ENCODE measurements at regions not wholly inside any gene's neighbourhood (a gene's known extent, or its start where the extent isn't known, plus 50 kb on each side); places are given as distances from the start of the nearest gene placed in this dataset.
"Not testable (repeated sequence)": the region's sequence is repeated elsewhere in the genome, so short reads cannot be mapped to it uniquely, and the experiment has no call there.

DNA sequence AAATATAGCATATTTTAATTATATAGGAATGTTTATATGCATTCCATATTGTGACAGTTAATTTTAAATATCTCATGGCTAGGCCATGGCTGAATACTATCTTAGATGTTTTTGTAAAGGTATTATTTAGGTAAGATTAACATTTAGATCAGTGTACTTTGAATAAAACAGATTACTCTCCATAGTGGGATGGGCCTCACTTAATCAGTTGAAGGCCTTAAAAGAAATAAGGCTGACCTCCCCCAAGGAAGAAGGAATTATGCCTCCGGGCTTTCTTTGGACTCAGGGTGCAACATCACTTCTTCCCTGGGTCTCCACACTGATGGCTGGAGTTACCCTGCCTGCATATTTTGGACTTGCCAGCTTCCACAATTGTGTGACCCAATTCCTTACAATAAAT, 113.4 kb downstream of the SEPTIN7 start:
- H2BK5ac ChIP-seq (ENCODE audit: low read depth, low read length, poor library complexity, severe bottlenecking); H2BK120ac ChIP-seq (ENCODE audit: low read depth, low read length); H3K4ac ChIP-seq (ENCODE audit: low read depth, low read length); H3K27ac ChIP-seq (ENCODE audit: insufficient read depth, low read length); H2AK5ac ChIP-seq (ENCODE audit: low read depth, low read length); H3K4me1 ChIP-seq (ENCODE audit: control insufficient read depth, insufficient read depth, low read length); H3K14ac ChIP-seq (replicated peaks; ENCODE audit: low read depth, low read length); H3K18ac ChIP-seq (ENCODE audit: low read depth, low read length); intact Hi-C loops (cut with micrococcal nuclease); H3K36me3 ChIP-seq (ENCODE audit: control insufficient read depth, insufficient read depth, low read length); H3K4me2 ChIP-seq (ENCODE audit: low read depth, low read length); H3K9ac ChIP-seq (ENCODE audit: low read depth, low read length); H4K20me1 ChIP-seq (ENCODE audit: insufficient read depth, low read length); H3K4me3 ChIP-seq (ENCODE audit: insufficient read depth, low read depth, low read length); dilution Hi-C loops (cut with HindIII; ENCODE audit: low sequenced_read_pairs, unreplicated experiment); H3K79me1 ChIP-seq (ENCODE audit: low read depth in 1 of 2, low read length in 2 of 2); DNase-seq; H4K91ac ChIP-seq (ENCODE audit: insufficient read depth, low read depth, low read length); H3K27me3 ChIP-seq (ENCODE audit: control insufficient read depth, insufficient read depth, low read length); H3K9me1 ChIP-seq (ENCODE audit: insufficient read depth, low read length); H2AFZ ChIP-seq (replicated peaks; ENCODE audit: low read length, poor library complexity); H2BK15ac ChIP-seq (ENCODE audit: low read depth, low read length); H2BK20ac ChIP-seq (ENCODE audit: low read depth, low read length); H3K9me3 ChIP-seq (ENCODE audit: control insufficient read depth, insufficient read depth, low read length); CTCF ChIA-PET; H4K5ac ChIP-seq (ENCODE audit: low read depth, low read length); H3K23ac ChIP-seq (ENCODE audit: low read depth, low read length); H3K56ac ChIP-seq (ENCODE audit: extremely low read depth, insufficient read depth, low read length); H2AK9ac ChIP-seq (replicated peaks; ENCODE audit: low read depth, low read length, poor library complexity); POLR2A ChIA-PET (ENCODE audit: unreplicated experiment); BruUV-seq (replicated peaks); H4K8ac ChIP-seq (ENCODE audit: low read depth in 2 of 2, low read length in 2 of 2); in situ Hi-C loops (cut with MboI; ENCODE audit: low sequenced_read_pairs); ATAC-seq (ENCODE audit: low read depth): not testable (repeated sequence)
- no CpG with 5 or more reads among the region's 1 CpG for WGBS, 2 experiments (ENCODE audit: extremely low coverage in 2 of 2, insufficient read length in 1 of 2)

- H2AFZ ChIP-seq (replicated peaks; ENCODE audit: low read length, poor library complexity); H3K4me3 ChIP-seq (ENCODE audit: insufficient read depth, low read depth, low read length); H3K14ac ChIP-seq (replicated peaks; ENCODE audit: low read depth, low read length); dilution Hi-C loops (cut with HindIII; ENCODE audit: low sequenced_read_pairs, unreplicated experiment); H4K20me1 ChIP-seq (ENCODE audit: insufficient read depth, low read length); H3K56ac ChIP-seq (ENCODE audit: extremely low read depth, insufficient read depth, low read length); H3K27ac ChIP-seq (ENCODE audit: insufficient read depth, low read length); H3K9me3 ChIP-seq (ENCODE audit: control insufficient read depth, insufficient read depth, low read length); H3K23ac ChIP-seq (ENCODE audit: low read depth, low read length); H4K8ac ChIP-seq (ENCODE audit: low read depth in 2 of 2, low read length in 2 of 2); H3K4me2 ChIP-seq (ENCODE audit: low read depth, low read length); H3K36me3 ChIP-seq (ENCODE audit: control insufficient read depth, insufficient read depth, low read length); POLR2A ChIA-PET (ENCODE audit: unreplicated experiment); H2BK5ac ChIP-seq (ENCODE audit: low read depth, low read length, poor library complexity, severe bottlenecking); DNase-seq; H2BK20ac ChIP-seq (ENCODE audit: low read depth, low read length); H2AK9ac ChIP-seq (replicated peaks; ENCODE audit: low read depth, low read length, poor library complexity); H2BK15ac ChIP-seq (ENCODE audit: low read depth, low read length); H3K9me1 ChIP-seq (ENCODE audit: insufficient read depth, low read length); H3K4ac ChIP-seq (ENCODE audit: low read depth, low read length); H3K79me1 ChIP-seq (ENCODE audit: low read depth in 1 of 2, low read length in 2 of 2); H4K91ac ChIP-seq (ENCODE audit: insufficient read depth, low read depth, low read length); H2BK120ac ChIP-seq (ENCODE audit: low read depth, low read length); H3K4me1 ChIP-seq (ENCODE audit: control insufficient read depth, insufficient read depth, low read length); BruUV-seq (replicated peaks); intact Hi-C loops (cut with micrococcal nuclease); CTCF ChIA-PET; in situ Hi-C loops (cut with MboI; ENCODE audit: low sequenced_read_pairs); H3K9ac ChIP-seq (ENCODE audit: low read depth, low read length); ATAC-seq (ENCODE audit: low read depth); H3K27me3 ChIP-seq (ENCODE audit: control insufficient read depth, insufficient read depth, low read length); H3K18ac ChIP-seq (ENCODE audit: low read depth, low read length); H2AK5ac ChIP-seq (ENCODE audit: low read depth, low read length); H4K5ac ChIP-seq (ENCODE audit: low read depth, low read length): not testable (repeated sequence)
- WGBS, 2 experiments (ENCODE audit: extremely low coverage in 2 of 2, insufficient read length in 1 of 2) = 60% methylated on average over 3 of the region's 6 CpGs; no CpG with 5 or more reads in 1 of the 2 experiments
These were observed 114.5 kb downstream of the SEPTIN7 start for GRCh38 chr7:35915247-35915955.
